COLO829 (cell line): ENCODE measurements at regions not wholly inside any gene's neighbourhood (a gene's known extent, or its start where the extent isn't known, plus 50 kb on each side); places are given as distances from the start of the nearest gene placed in this dataset.

Source experiments
- DNase-seq: peaks from one replicate; pipeline ENCODE4 v3.0.0; 2012; ENCODE audit warnings: low spot score

DNA sequence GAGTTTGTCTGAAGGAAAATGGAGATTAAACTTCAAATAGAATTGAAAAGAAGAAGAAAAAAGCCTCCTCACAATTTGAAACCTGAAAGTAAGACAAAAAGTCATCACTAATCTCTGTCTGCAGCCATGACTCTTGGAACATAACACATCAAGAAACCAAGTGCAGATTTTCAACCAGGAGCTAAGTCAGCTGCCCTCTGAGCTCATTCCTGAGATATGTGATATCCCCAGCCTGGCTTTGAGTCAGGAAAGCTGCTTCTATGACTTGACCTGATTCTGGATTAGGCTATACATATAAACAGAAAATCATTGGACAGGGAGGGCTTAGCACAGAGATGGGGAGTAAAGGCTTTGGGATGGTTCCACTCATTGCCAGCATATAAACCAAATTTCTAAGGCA is 891.4 kb downstream of the TFAP2A start:
- DNase-seq = no peak

DNA sequence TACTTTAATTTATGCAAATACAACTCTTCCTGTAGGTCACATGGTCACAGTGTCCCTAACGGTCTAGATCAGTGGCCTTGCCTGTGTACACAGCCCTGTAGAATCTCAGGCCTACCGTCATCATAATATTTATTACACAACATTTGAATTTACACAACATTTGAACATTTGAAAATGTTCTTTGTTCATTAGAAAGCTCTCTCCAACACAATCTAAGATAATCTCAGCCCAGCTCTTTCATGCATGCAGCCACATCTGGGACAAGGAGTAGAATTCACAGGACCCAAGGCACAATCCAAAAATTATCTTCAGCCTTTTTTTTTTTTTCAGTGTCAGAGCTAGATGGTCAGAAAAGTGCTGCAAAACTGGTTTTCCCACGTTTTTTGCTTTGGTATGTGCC is 892.8 kb downstream of the TFAP2A start:
- DNase-seq = no peak

DNA sequence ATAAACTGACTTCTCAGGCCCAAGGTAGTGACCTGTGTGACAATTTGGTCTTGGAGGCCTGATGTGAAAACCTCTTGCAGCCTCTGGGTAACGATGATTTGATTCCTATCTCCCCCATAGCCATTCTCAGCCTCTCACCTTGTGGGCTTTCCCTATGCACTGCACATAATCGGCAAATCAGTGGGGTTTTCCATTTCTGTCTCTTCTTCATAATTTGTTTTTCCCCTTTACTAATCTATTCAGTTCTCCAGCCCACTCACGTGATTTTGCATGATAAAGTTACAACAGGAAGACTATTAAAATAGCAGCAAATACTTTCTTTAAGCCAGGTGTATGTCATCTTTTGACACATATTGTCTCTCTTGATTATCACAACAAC is 893.7 kb downstream of the TFAP2A start:
- no peak for DNase-seq

- DNase-seq = peak; percentile 81
Observed at GRCh38 chr6:9520417-9521151, 894.3 kb downstream of the TFAP2A start.

DNA sequence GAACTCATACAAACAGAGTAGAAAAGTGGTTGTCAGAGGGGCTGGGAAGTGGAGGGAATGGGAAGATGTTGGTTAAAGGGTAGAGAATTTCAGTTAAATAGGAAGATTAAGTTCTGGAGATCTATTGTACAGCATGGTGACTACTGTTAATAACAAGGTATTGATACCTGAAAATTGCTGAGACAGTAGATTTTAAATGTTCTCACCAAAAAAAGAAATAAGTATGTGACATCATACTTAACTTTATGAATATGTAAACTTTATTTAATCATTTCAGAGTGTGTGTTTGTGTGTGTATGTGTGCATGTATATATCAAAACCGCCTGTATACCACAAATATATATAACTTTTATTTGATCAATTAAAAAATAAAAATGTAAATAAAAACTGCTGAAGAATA is 896.4 kb downstream of the TFAP2A start:
- no peak for DNase-seq

GRCh38 chr6:9517806-9518205 is 897.1 kb downstream of the TFAP2A start:
- DNase-seq = no peak

- DNase-seq = no peak
Observed at GRCh38 chr6:9515633-9516606, 899.0 kb downstream of the TFAP2A start.

- DNase-seq = no peak
Observed at GRCh38 chr6:9514146-9514545, 900.7 kb downstream of the TFAP2A start.

- DNase-seq = no peak
Observed at GRCh38 chr6:9511157-9511556, 903.7 kb downstream of the TFAP2A start.

- no peak for DNase-seq
Observed at GRCh38 chr6:9507136-9507895, 907.6 kb downstream of the TFAP2A start.

DNA sequence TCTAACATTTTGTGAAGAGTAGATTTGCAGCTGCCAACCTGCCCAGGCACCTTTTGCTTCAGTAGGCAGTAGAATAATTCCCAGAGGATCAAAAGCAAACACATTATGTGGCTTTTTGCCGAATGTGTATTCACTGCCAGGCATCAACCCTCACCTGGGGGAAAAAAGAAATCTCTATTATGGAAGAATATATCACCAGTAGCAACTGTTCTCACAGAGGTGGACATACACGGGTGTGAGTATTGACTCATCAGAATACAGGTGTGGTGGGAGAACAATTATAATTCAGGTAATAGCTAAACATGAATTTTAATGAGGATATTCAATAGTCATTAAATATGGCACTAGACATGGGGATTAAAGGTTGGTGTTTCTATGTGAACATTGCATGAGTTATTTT is 910.7 kb downstream of the TFAP2A start:
- DNase-seq = no peak

GRCh38 chr6:9503111-9503761 is 911.6 kb downstream of the TFAP2A start:
- DNase-seq = peak; percentile 60

GRCh38 chr6:9499709-9500108 is 915.2 kb downstream of the TFAP2A start:
- no peak for DNase-seq

- DNase-seq = no peak
Observed at GRCh38 chr6:9496837-9497236, 918.0 kb downstream of the TFAP2A start.

DNA sequence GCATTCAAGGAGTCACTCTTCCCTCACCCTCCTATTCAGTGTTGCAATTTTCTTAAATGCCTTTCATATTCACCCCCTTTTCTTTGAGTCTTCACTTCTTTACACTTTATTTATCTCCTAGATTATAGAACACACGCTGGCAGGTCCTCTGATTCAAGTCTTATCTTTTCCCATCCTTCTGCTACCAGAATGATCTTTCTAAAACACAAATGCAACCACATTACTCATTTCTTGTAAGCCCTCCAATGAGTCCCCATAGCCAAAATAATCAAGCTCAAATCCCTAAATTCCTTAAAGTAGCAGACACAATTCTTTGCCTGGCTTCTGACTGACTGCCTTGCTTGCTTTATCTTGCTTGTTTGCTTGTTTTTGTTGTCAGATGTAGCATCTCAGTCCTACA is 920.0 kb downstream of the TFAP2A start:
- no peak for DNase-seq

- DNase-seq = no peak
Observed at GRCh38 chr6:9492790-9493189, 922.1 kb downstream of the TFAP2A start.

DNA sequence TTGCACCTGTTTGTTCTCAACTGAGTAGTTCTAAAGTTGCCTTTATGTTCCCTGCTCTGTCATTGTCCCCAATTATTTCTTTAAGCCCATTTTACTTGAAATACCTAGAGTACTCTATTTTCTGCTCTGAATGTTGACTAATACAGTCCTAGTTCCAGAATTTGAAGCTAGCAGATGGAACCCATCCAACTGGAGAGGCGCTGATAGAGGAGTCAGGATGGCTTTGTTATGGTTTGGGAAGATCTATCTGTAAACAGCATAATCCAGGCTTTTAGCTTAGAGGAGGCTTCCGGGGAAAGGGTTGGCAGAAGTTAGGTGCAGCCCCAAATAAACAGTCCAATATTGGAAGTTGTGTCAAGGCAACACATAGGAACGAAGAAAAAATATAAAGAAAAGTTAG is 927.7 kb downstream of the TFAP2A start:
- no peak for DNase-seq

- DNase-seq = no peak
Observed at GRCh38 chr6:9485992-9486391, 928.9 kb downstream of the TFAP2A start.

DNA sequence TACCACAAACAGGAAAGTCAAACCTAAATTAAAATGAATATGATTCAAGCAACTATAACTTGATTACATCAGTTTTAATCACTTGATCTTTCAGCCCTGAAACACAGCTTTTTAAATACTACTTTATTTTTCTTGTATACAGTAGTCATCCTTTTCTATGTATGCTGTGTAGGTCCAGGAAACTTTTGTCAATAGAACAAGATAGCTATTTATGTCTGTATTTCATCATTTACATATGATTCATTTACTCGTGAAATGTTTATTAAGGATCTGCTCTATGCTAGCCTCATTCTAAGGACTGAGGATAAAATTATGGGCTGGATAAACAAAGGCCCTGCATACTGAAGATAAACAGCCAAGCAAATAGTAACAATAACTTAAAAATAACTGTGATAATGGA is 930.2 kb downstream of the TFAP2A start:
- DNase-seq = peak; percentile 84

DNA sequence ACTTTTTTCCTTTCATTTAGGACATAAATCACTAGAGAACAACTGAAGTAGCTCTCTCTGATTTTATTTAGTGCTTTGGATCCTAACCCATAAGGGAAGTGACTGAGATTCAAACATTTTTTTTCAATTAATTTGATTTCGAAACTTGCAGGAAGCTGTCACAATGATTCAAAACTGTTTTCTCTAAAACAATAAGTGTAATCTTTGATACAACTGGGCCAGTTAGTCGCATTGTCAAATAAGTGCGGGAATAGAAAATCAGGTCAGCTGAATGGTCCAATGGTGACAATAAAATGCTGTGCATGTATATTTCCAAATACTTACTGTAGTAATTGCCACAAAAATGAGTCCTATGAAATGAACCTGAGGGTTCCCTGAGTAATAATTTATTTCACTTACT is 930.8 kb downstream of the TFAP2A start:
- DNase-seq = no peak

DNA sequence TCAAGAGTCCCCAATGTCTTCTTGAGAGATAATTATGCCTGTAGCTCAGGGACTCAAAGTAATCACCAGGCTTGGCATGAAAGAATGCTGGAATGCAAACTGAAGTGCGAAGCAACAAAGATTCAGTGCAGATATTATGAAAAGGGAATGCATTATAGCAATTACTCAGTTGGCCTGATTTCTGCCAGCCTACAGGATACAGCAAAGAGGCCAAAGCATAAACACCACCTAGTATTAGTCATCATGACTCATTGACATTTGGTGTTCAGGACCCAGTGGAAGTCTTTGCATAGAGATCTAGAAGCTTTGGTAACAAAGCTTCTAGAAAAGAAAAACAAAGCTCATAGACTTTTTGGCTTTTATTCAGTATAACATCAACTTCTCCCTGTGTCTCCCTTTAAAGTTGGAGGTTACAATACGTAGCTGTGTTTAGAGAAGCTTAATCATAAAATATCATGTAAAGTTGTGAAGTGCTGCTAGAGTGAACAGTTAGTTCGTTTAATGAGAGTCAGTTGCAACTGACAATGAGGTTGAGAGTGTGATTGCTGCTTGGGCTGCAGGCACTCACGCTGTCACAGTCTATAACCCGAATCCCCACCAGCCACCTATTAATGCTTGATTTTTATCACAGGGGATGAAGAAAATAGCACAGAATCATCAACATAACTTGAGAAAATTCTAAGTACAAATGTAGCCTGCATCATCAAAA is 932.7 kb downstream of the TFAP2A start:
- DNase-seq = peak; percentile 87
